GM06990 (cell line): ENCODE measurements at regions not wholly inside any gene's neighbourhood (a gene's known extent, or its start where the extent isn't known, plus 50 kb on each side); places are given as distances from the start of the nearest gene placed in this dataset.
A peak's percentile ranks its signal among the peaks of the same experiment; 100 is the strongest.

ENCODE experiments used
- DNase-seq: peaks from one replicate; pipeline ENCODE4 v3.0.0-alpha.2; 2011; ENCODE audit not compliant: insufficient read length; ENCODE audit errors: extremely low read depth
- H3K27me3 ChIP-seq: replicated peaks from 2 replicates; pipeline ENCODE4 v1.6.0; 2011; ENCODE audit warnings: low read length; ENCODE audit not compliant: control insufficient read depth, insufficient read depth
- H3K36me3 ChIP-seq: 2 replicates; pipeline ENCODE4 v1.5.1; 2011; ENCODE audit warnings: low read length; ENCODE audit not compliant: control insufficient read depth, insufficient read depth
- H3K4me3 ChIP-seq: replicated peaks from 2 replicates; pipeline ENCODE4 v1.5.1; 2011; ENCODE audit warnings: low read depth, mild to moderate bottlenecking, control low read depth, low read length
- TF ChIP-seq, protein P1 (sequence below): IDR thresholded peaks from 2 replicates; pipeline ENCODE4 v1.5.1; 2011; ENCODE audit warnings: low read length, control low read depth, mild to moderate bottlenecking, inconsistent platforms; ENCODE audit not compliant: insufficient read depth, poor library complexity, severe bottlenecking

DNA sequence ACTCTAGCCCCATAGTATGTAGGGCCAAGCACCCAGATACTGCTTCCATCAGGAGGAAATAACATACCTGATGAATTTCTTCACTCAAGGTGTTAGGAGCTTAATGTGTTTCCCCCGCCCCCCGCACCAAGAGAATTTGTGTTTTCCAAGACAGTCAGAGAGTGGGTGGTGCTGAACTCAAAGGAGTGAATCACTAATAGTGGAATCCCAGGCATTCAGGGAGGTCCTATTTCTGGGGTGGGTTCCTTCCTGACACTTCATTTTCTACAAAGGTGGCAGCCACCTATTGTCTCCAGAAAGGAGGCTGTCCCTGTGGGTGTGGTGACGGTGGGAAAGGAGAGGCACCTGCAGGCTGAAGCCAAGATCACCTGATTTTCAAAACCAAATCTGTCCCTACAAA lies 50.8 kb upstream of the ELF5 start:
- TF ChIP-seq, protein P1, sequence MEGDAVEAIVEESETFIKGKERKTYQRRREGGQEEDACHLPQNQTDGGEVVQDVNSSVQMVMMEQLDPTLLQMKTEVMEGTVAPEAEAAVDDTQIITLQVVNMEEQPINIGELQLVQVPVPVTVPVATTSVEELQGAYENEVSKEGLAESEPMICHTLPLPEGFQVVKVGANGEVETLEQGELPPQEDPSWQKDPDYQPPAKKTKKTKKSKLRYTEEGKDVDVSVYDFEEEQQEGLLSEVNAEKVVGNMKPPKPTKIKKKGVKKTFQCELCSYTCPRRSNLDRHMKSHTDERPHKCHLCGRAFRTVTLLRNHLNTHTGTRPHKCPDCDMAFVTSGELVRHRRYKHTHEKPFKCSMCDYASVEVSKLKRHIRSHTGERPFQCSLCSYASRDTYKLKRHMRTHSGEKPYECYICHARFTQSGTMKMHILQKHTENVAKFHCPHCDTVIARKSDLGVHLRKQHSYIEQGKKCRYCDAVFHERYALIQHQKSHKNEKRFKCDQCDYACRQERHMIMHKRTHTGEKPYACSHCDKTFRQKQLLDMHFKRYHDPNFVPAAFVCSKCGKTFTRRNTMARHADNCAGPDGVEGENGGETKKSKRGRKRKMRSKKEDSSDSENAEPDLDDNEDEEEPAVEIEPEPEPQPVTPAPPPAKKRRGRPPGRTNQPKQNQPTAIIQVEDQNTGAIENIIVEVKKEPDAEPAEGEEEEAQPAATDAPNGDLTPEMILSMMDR, result no peak
- no peaks in the 10 kb centered on the region; the same call in none of the 2 replicates for H3K27me3 ChIP-seq
- no peak overlapping the region for H3K4me3 ChIP-seq
- DNase-seq, result no peak
- no peaks in the 10 kb centered on the region for H3K36me3 ChIP-seq

- H3K4me3 ChIP-seq, result no peak overlapping the region
Measured at GRCh38 chr11:34564807-34565241, 51.2 kb upstream of the ELF5 start.

GRCh38 chr11:34565417-34566207 lies 52.0 kb upstream of the ELF5 start:
- TF ChIP-seq, protein P1, result peak; percentile 60
- Histone ChIP-seq H3K27me3 (no peaks in the 10 kb centered on the region; the same call in none of the 2 replicates), H3K4me3 (no peak overlapping the region), H3K36me3 (no peaks in the 10 kb centered on the region)
- DNase-seq, result no peak

More at GRCh38 chr11:34564807-34565241, 51.2 kb upstream of the ELF5 start:
- Histone ChIP-seq H3K27me3 (no peaks in the 10 kb centered on the region; the same call in none of the 2 replicates), H3K36me3 (no peaks in the 10 kb centered on the region)
- no peak for DNase-seq
- TF ChIP-seq, protein P1, result no peak

GRCh38 chr11:34566208-34566551 lies 52.6 kb upstream of the ELF5 start:
- no peak for DNase-seq
- Histone ChIP-seq H3K27me3 (no peaks in the 10 kb centered on the region; the same call in 1 of the 2 replicates), H3K36me3 (no peaks in the 10 kb centered on the region), H3K4me3 (no peak overlapping the region)
- TF ChIP-seq, protein P1, result no peak

DNA sequence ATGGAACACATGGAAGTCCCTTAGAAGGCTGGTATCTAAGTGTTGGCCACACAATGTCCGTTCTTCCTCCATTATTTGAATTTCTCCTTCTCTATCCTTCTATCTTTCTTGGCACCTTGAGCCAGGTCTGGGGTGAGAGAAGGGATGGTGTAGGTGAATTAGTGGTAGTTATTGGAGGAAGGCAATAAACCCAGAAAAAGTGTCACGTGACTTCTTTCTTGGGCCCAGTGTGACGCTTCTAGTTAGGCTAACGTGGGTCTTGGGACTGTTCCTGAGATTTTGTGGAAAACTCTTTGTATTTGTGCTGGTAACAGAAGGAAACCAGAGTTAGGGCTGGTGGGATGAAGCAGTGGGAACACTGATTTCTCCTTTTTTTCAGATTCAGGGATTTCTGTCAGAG lies 53.1 kb upstream of the ELF5 start:
- TF ChIP-seq, protein P1, result no peak
- Histone ChIP-seq H3K36me3 (no peaks in the 10 kb centered on the region), H3K4me3 (no peak overlapping the region), H3K27me3 (no peaks in the 10 kb centered on the region)
- DNase-seq, result no peak
